22Rv1 (cell line): ENCODE measurements at regions not wholly inside any gene's neighbourhood (a gene's known extent, or its start where the extent isn't known, plus 50 kb on each side); places are given as distances from the start of the nearest gene placed in this dataset.

Source experiments
- ZFX ChIP-seq: fragments of 450-650 bp; IDR thresholded peaks from 2 replicates; pipeline ENCODE4 v1.6.1; 2017; ENCODE audit warnings: antibody characterized with exemption, borderline replicate concordance
- TF ChIP-seq, protein P1 (sequence below): fragments of 450-650 bp; IDR thresholded peaks from 2 replicates; pipeline ENCODE4 v1.5.1; 2017; ENCODE audit warnings: mild to moderate bottlenecking

- TF ChIP-seq, protein P1, sequence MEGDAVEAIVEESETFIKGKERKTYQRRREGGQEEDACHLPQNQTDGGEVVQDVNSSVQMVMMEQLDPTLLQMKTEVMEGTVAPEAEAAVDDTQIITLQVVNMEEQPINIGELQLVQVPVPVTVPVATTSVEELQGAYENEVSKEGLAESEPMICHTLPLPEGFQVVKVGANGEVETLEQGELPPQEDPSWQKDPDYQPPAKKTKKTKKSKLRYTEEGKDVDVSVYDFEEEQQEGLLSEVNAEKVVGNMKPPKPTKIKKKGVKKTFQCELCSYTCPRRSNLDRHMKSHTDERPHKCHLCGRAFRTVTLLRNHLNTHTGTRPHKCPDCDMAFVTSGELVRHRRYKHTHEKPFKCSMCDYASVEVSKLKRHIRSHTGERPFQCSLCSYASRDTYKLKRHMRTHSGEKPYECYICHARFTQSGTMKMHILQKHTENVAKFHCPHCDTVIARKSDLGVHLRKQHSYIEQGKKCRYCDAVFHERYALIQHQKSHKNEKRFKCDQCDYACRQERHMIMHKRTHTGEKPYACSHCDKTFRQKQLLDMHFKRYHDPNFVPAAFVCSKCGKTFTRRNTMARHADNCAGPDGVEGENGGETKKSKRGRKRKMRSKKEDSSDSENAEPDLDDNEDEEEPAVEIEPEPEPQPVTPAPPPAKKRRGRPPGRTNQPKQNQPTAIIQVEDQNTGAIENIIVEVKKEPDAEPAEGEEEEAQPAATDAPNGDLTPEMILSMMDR, result no peak
- no peak for TF ChIP-seq ZFX
Observed at GRCh38 chr20:48038713-48039112, 253.4 kb upstream of the SULF2 start.
